ENCODE measurements at regions not wholly inside any gene's neighbourhood (a gene's known extent, or its start where the extent isn't known, plus 50 kb on each side); places are given as distances from the start of the nearest gene placed in this dataset.

- WGBS, 2 donors = 79 to 86% methylated on average over 4 of the region's 4 CpGs
- intact Hi-C loops (cut with DNase I) = no loop called here
Observed at GRCh38 chr11:95495706-95496105, 264.7 kb upstream of the SESN3 start.

GRCh38 chr11:95494856-95495255 lies 263.9 kb upstream of the SESN3 start:
- WGBS, 2 donors = 89 to 100% methylated on average over 1 of the region's 1 CpG
- Histone ChIP-seq H3K36me3 (no peaks in the 10 kb centered on the region), H3K4me1 (peaks cover 0 to 22% (median 9%) of the 10 kb centered on the region in 3 donors), H3K4me3 (no peak overlapping the region), H3K27me3 (no peaks in the 10 kb centered on the region), H3K27ac (no peak overlapping the region), H3K9me3 (peaks cover 0 to 8% (median 0%) of the 10 kb centered on the region in 3 donors)
- TF ChIP-seq POLR2A (IDR thresholded peaks at IDR 0.05) (no peak), CTCF (IDR thresholded peaks at IDR 0.05) (no peak)
- intact Hi-C loops (cut with DNase I) = no loop called here
- DNase-seq = no peak

More at GRCh38 chr11:95495706-95496105, 264.7 kb upstream of the SESN3 start:
- TF ChIP-seq CTCF (IDR thresholded peaks at IDR 0.05) (no peak), POLR2A (IDR thresholded peaks at IDR 0.05) (no peak)
- Histone ChIP-seq H3K27me3 (no peaks in the 10 kb centered on the region), H3K4me3 (no peak overlapping the region), H3K4me1 (peaks cover 0 to 28% (median 9%) of the 10 kb centered on the region in 3 donors), H3K36me3 (no peaks in the 10 kb centered on the region), H3K27ac (no peak overlapping the region), H3K9me3 (peaks cover 0 to 8% (median 0%) of the 10 kb centered on the region in 3 donors)
- DNase-seq = no peak

DNA sequence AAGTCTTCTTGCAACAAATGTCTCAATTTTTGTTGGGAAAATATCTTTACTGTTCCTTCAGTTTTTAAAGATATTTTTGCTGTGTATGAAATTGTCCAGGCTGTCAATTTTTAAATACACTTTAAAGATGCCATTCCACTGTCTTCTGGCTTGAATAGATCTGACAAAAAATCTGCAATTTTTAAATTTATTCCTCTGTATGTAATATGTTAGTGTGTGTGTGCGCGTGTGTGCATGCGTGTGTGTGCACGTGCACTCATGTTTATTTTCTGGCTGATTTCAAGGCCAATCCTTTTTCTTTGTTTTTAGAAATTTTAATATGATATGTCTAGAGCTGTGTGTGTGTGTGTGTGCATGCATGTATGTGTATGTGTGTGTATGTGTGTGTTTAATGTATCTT lies 263.2 kb upstream of the SESN3 start:
- Histone ChIP-seq H3K27ac (no peak overlapping the region), H3K9me3 (peaks cover 0 to 8% (median 0%) of the 10 kb centered on the region in 3 donors), H3K27me3 (no peaks in the 10 kb centered on the region), H3K36me3 (no peaks in the 10 kb centered on the region), H3K4me3 (no peak overlapping the region), H3K4me1 (peaks cover 0 to 16% (median 7%) of the 10 kb centered on the region in 3 donors)
- intact Hi-C loops (cut with DNase I) = no loop called here
- 92 to 100% methylated on average over 4 of the region's 4 CpGs for WGBS, 2 donors
- no peak for DNase-seq
- TF ChIP-seq POLR2A (IDR thresholded peaks at IDR 0.05) (no peak), CTCF (IDR thresholded peaks at IDR 0.05) (no peak)

- H3K4me1 ChIP-seq = peaks cover 0 to 19% (median 1%) of the 10 kb centered on the region in 3 donors
- TF ChIP-seq CTCF (IDR thresholded peaks at IDR 0.05) = no peak
- TF ChIP-seq POLR2A (IDR thresholded peaks at IDR 0.05) = no peak
- H3K27me3 ChIP-seq = no peaks in the 10 kb centered on the region
- intact Hi-C loops (cut with DNase I) = no loop called here
- no peak overlapping the region for H3K4me3 ChIP-seq
- peaks cover 0 to 8% (median 0%) of the 10 kb centered on the region in 3 donors for H3K9me3 ChIP-seq
- H3K27ac ChIP-seq = no peak overlapping the region
- DNase-seq = no peak
- H3K36me3 ChIP-seq = no peaks in the 10 kb centered on the region
- WGBS, 2 donors = 72 to 77% methylated on average over 1 of the region's 1 CpG
Observed at GRCh38 chr11:95490625-95491024, 259.6 kb upstream of the SESN3 start.

GRCh38 chr11:95487938-95488337 lies 256.9 kb upstream of the SESN3 start:
- H3K27me3 ChIP-seq = no peaks in the 10 kb centered on the region
- WGBS, 2 donors = 83 to 89% methylated on average over 4 to 5 of the region's 5 CpGs
- H3K9me3 ChIP-seq = no peaks in the 10 kb centered on the region
- peaks cover 0 to 35% (median 4%) of the 10 kb centered on the region in 3 donors for H3K4me1 ChIP-seq
- TF ChIP-seq POLR2A (IDR thresholded peaks at IDR 0.05) = no peak
- no peaks in the 10 kb centered on the region for H3K36me3 ChIP-seq
- H3K27ac ChIP-seq = no peak overlapping the region
- intact Hi-C loops (cut with DNase I) = no loop called here
- no peak for DNase-seq
- H3K4me3 ChIP-seq = no peak overlapping the region

GRCh38 chr11:95487391-95487790 lies 256.4 kb upstream of the SESN3 start:
- intact Hi-C loops (cut with DNase I) = no loop called here
- no peak overlapping the region for H3K4me3 ChIP-seq
- no peaks in the 10 kb centered on the region for H3K27me3 ChIP-seq
- peaks cover 0 to 35% (median 4%) of the 10 kb centered on the region in 3 donors for H3K4me1 ChIP-seq
- no peaks in the 10 kb centered on the region for H3K9me3 ChIP-seq
- 37 to 45% methylated on average over 2 of the region's 2 CpGs for WGBS, 2 donors
- no peaks in the 10 kb centered on the region for H3K36me3 ChIP-seq
- TF ChIP-seq POLR2A (IDR thresholded peaks at IDR 0.05) (no peak), CTCF (IDR thresholded peaks at IDR 0.05) (no peak)
- no peak overlapping the region for H3K27ac ChIP-seq
- no peak for DNase-seq

Data from esophagus squamous epithelium (tissue), 5 donors.